HEK293 (cell line): ENCODE measurements at regions not wholly inside any gene's neighbourhood (a gene's known extent, or its start where the extent isn't known, plus 50 kb on each side); places are given as distances from the start of the nearest gene placed in this dataset.

Source experiments
- HOXC10 ChIP-seq: sonication (generic); formaldehyde crosslinking; IDR thresholded peaks from 2 replicates; pipeline ENCODE4 v1.8.1; 2023; ENCODE audit warnings: mild to moderate bottlenecking, missing genetic modification reagents
- REST ChIP-seq: fragments of 450-650 bp; formaldehyde crosslinking; IDR thresholded peaks from 2 replicates; pipeline ENCODE4 v1.5.1; 2016; ENCODE audit warnings: missing biosample characterization, missing genetic modification characterization
- ZBTB1 ChIP-seq: fragments of 450-650 bp; formaldehyde crosslinking; IDR thresholded peaks from 2 replicates; pipeline ENCODE4 v1.5.1; 2016; ENCODE audit warnings: missing biosample characterization, missing genetic modification characterization
- ZNF114 ChIP-seq: fragments of 450-650 bp; formaldehyde crosslinking; IDR thresholded peaks from 2 replicates; pipeline ENCODE4 v1.5.0; 2017; ENCODE audit warnings: missing biosample characterization, missing genetic modification characterization
- ZNF426 ChIP-seq: fragments of 450-650 bp; formaldehyde crosslinking; IDR thresholded peaks from 2 replicates; pipeline ENCODE4 v1.5.1; 2017; ENCODE audit warnings: missing biosample characterization, missing genetic modification characterization, mild to moderate bottlenecking, inconsistent platforms, moderate library complexity
- TF ChIP-seq, protein P1 (sequence below): fragments of 450-650 bp; formaldehyde crosslinking; IDR thresholded peaks from 2 replicates; pipeline ENCODE4 v1.5.1; 2016; ENCODE audit warnings: missing biosample characterization, missing genetic modification characterization

GRCh38 chr1:221310180-221310579 lies 430.9 kb downstream of the HLX start:
- TF ChIP-seq, protein P1, sequence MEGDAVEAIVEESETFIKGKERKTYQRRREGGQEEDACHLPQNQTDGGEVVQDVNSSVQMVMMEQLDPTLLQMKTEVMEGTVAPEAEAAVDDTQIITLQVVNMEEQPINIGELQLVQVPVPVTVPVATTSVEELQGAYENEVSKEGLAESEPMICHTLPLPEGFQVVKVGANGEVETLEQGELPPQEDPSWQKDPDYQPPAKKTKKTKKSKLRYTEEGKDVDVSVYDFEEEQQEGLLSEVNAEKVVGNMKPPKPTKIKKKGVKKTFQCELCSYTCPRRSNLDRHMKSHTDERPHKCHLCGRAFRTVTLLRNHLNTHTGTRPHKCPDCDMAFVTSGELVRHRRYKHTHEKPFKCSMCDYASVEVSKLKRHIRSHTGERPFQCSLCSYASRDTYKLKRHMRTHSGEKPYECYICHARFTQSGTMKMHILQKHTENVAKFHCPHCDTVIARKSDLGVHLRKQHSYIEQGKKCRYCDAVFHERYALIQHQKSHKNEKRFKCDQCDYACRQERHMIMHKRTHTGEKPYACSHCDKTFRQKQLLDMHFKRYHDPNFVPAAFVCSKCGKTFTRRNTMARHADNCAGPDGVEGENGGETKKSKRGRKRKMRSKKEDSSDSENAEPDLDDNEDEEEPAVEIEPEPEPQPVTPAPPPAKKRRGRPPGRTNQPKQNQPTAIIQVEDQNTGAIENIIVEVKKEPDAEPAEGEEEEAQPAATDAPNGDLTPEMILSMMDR (tag by site-specific recombination) = no peak
- TF ChIP-seq ZNF114 (no peak), REST (no peak), ZNF426 (tag by site-specific recombination) (no peak), ZBTB1 (tag by site-specific recombination) (no peak), HOXC10 (no peak)
